ENCODE measurements at regions not wholly inside any gene's neighbourhood (a gene's known extent, or its start where the extent isn't known, plus 50 kb on each side); places are given as distances from the start of the nearest gene placed in this dataset.
"Not testable (repeated sequence)": the region's sequence is repeated elsewhere in the genome, so short reads cannot be mapped to it uniquely, and the experiment has no call there.

GRCh38 chr7:85336086-85336485 lies 149.2 kb upstream of the SEMA3D start:
- no peaks in the 10 kb centered on the region for H3K4me1 Mint-ChIP-seq
- no peak overlapping the region for H3K4me3 Mint-ChIP-seq
- H3K27ac Mint-ChIP-seq = no peak overlapping the region
- POLR2A ChIA-PET = no interaction called here
- DNase-seq = no peak
- no peaks in the 10 kb centered on the region for H3K36me3 Mint-ChIP-seq (ENCODE audit: low read depth)
- no peaks in the 10 kb centered on the region for H3K9me3 Mint-ChIP-seq
- CTCF ChIA-PET = no interaction called here
- H3K27me3 Mint-ChIP-seq = no peaks in the 10 kb centered on the region

GRCh38 chr7:85335113-85335512 lies 148.3 kb upstream of the SEMA3D start:
- H3K4me1 Mint-ChIP-seq; H3K36me3 Mint-ChIP-seq (ENCODE audit: low read depth); H3K9me3 Mint-ChIP-seq; POLR2A ChIA-PET; CTCF ChIA-PET; H3K4me3 Mint-ChIP-seq; H3K27me3 Mint-ChIP-seq; H3K27ac Mint-ChIP-seq; DNase-seq: not testable (repeated sequence)

- no peaks in the 10 kb centered on the region for H3K27me3 Mint-ChIP-seq
- no peak overlapping the region for H3K27ac Mint-ChIP-seq
- no peaks in the 10 kb centered on the region for H3K36me3 Mint-ChIP-seq (ENCODE audit: low read depth)
- no peaks in the 10 kb centered on the region for H3K9me3 Mint-ChIP-seq
- ChIA-PET CTCF (no interaction called here), POLR2A (no interaction called here)
- H3K4me3 Mint-ChIP-seq = no peak overlapping the region
- no peak for DNase-seq
- no peaks in the 10 kb centered on the region for H3K4me1 Mint-ChIP-seq
These were observed 141.7 kb upstream of the SEMA3D start for GRCh38 chr7:85328456-85328998.

GRCh38 chr7:85324145-85324799 lies 137.4 kb upstream of the SEMA3D start:
- Mint-ChIP-seq H3K27me3 (no peaks in the 10 kb centered on the region), H3K4me1 (no peaks in the 10 kb centered on the region), H3K4me3 (no peak overlapping the region), H3K27ac (no peak overlapping the region), H3K9me3 (no peaks in the 10 kb centered on the region), H3K36me3 (ENCODE audit: low read depth) (no peaks in the 10 kb centered on the region)
- CTCF ChIA-PET = no interaction called here
- DNase-seq = no peak
- POLR2A ChIA-PET = no interaction called here

- no peak overlapping the region for H3K27ac Mint-ChIP-seq
- H3K27me3 Mint-ChIP-seq = no peaks in the 10 kb centered on the region
- H3K4me1 Mint-ChIP-seq = no peaks in the 10 kb centered on the region
- ChIA-PET CTCF (no interaction called here), POLR2A (no interaction called here)
- no peaks in the 10 kb centered on the region for H3K36me3 Mint-ChIP-seq (ENCODE audit: low read depth)
- no peak overlapping the region for H3K4me3 Mint-ChIP-seq
- no peak for DNase-seq
- no peaks in the 10 kb centered on the region for H3K9me3 Mint-ChIP-seq
These were observed 135.4 kb upstream of the SEMA3D start for GRCh38 chr7:85322252-85322651.

GRCh38 chr7:85320699-85321476 lies 134.0 kb upstream of the SEMA3D start:
- Mint-ChIP-seq H3K4me3 (no peak overlapping the region), H3K9me3 (no peaks in the 10 kb centered on the region), H3K4me1 (no peaks in the 10 kb centered on the region), H3K27ac (no peak overlapping the region), H3K27me3 (no peaks in the 10 kb centered on the region), H3K36me3 (ENCODE audit: low read depth) (no peaks in the 10 kb centered on the region)
- DNase-seq = no peak
- POLR2A ChIA-PET = no interaction called here
- CTCF ChIA-PET = no interaction called here

- ChIA-PET POLR2A (no interaction called here), CTCF (no interaction called here)
- H3K27me3 Mint-ChIP-seq = no peaks in the 10 kb centered on the region
- no peaks in the 10 kb centered on the region for H3K9me3 Mint-ChIP-seq
- H3K4me1 Mint-ChIP-seq = no peaks in the 10 kb centered on the region
- H3K36me3 Mint-ChIP-seq (ENCODE audit: low read depth) = no peaks in the 10 kb centered on the region
- H3K27ac Mint-ChIP-seq = no peak overlapping the region
- no peak for DNase-seq
- H3K4me3 Mint-ChIP-seq = no peak overlapping the region
These were observed 129.6 kb upstream of the SEMA3D start for GRCh38 chr7:85316489-85316888.

- ChIA-PET CTCF (no interaction called here), POLR2A (no interaction called here)
- no peak for DNase-seq
- no peak overlapping the region for H3K4me3 Mint-ChIP-seq
- no peaks in the 10 kb centered on the region for H3K4me1 Mint-ChIP-seq
- H3K36me3 Mint-ChIP-seq (ENCODE audit: low read depth) = no peaks in the 10 kb centered on the region
- no peaks in the 10 kb centered on the region for H3K27me3 Mint-ChIP-seq
- H3K9me3 Mint-ChIP-seq = no peaks in the 10 kb centered on the region
- no peak overlapping the region for H3K27ac Mint-ChIP-seq
These were observed 123.4 kb upstream of the SEMA3D start for GRCh38 chr7:85310301-85310700.

GRCh38 chr7:85306115-85306514 lies 119.3 kb upstream of the SEMA3D start:
- Mint-ChIP-seq H3K27ac (no peak overlapping the region), H3K4me1 (no peaks in the 10 kb centered on the region), H3K4me3 (no peak overlapping the region), H3K27me3 (no peaks in the 10 kb centered on the region), H3K9me3 (no peaks in the 10 kb centered on the region), H3K36me3 (ENCODE audit: low read depth) (no peaks in the 10 kb centered on the region)
- ChIA-PET CTCF (no interaction called here), POLR2A (no interaction called here)
- DNase-seq = no peak

GRCh38 chr7:85294176-85294575 lies 107.3 kb upstream of the SEMA3D start:
- Mint-ChIP-seq H3K27me3 (no peaks in the 10 kb centered on the region), H3K4me3 (no peak overlapping the region), H3K4me1 (no peaks in the 10 kb centered on the region), H3K9me3 (no peaks in the 10 kb centered on the region), H3K36me3 (ENCODE audit: low read depth) (no peaks in the 10 kb centered on the region), H3K27ac (no peak overlapping the region)
- POLR2A ChIA-PET = no interaction called here
- CTCF ChIA-PET = no interaction called here
- DNase-seq = no peak

- Mint-ChIP-seq H3K27ac (no peak overlapping the region), H3K27me3 (no peaks in the 10 kb centered on the region), H3K36me3 (ENCODE audit: low read depth) (no peaks in the 10 kb centered on the region), H3K4me3 (no peak overlapping the region), H3K4me1 (no peaks in the 10 kb centered on the region), H3K9me3 (no peaks in the 10 kb centered on the region)
- POLR2A ChIA-PET = no interaction called here
- CTCF ChIA-PET = no interaction called here
- no peak for DNase-seq
These were observed 106.2 kb upstream of the SEMA3D start for GRCh38 chr7:85292908-85293576.

- Mint-ChIP-seq H3K4me1 (no peaks in the 10 kb centered on the region), H3K36me3 (ENCODE audit: low read depth) (no peaks in the 10 kb centered on the region), H3K4me3 (no peak overlapping the region), H3K27me3 (no peaks in the 10 kb centered on the region), H3K9me3 (no peaks in the 10 kb centered on the region), H3K27ac (no peak overlapping the region)
- DNase-seq = no peak
- ChIA-PET CTCF (no interaction called here), POLR2A (no interaction called here)
These were observed 103.4 kb upstream of the SEMA3D start for GRCh38 chr7:85290269-85290668.

- H3K9me3 Mint-ChIP-seq = no peaks in the 10 kb centered on the region
- DNase-seq = no peak
These were observed 102.4 kb upstream of the SEMA3D start for GRCh38 chr7:85289279-85289678.

More at GRCh38 chr7:85289279-85289678, 102.4 kb upstream of the SEMA3D start:
- ChIA-PET CTCF (no interaction called here), POLR2A (interaction anchor here (0.5 kb wide), 1 partner anchor 230 kb away, joined by 3 read pairs; no protein-coding TSS in a partner anchor)
- H3K27me3 Mint-ChIP-seq = no peaks in the 10 kb centered on the region
- H3K4me1 Mint-ChIP-seq = no peaks in the 10 kb centered on the region
- H3K36me3 Mint-ChIP-seq (ENCODE audit: low read depth) = no peaks in the 10 kb centered on the region
- no peak overlapping the region for H3K27ac Mint-ChIP-seq
- no peak overlapping the region for H3K4me3 Mint-ChIP-seq

Measured in activated CD4-positive, alpha-beta T cell treated with anti-CD3 and anti-CD28 coated beads, Interleukin-2, amount 10 ng/mL, durations not matched to agents 7 days and 5 days (primary cell).